Epithelial cell of esophagus (primary cell): ENCODE measurements at regions not wholly inside any gene's neighbourhood (a gene's known extent, or its start where the extent isn't known, plus 50 kb on each side); places are given as distances from the start of the nearest gene placed in this dataset.

Source experiments
- DNase-seq: peaks from one replicate; pipeline ENCODE4 v3.0.0; 2010; ENCODE audit warnings: low read depth
- H3K4me3 ChIP-seq: 2 replicates; pipeline ENCODE4 v1.5.1; 2011; ENCODE audit warnings: mild to moderate bottlenecking, low read length, control low read depth
- CTCF ChIP-seq: IDR thresholded peaks from 2 replicates; pipeline ENCODE4 v1.5.1; 2011; ENCODE audit warnings: low read depth, mild to moderate bottlenecking, low read length, control low read depth, inconsistent platforms; ENCODE audit not compliant: insufficient read depth; ENCODE audit errors: missing control alignments

GRCh38 chr16:9484881-9485280 lies 393.4 kb downstream of the HAPSTR1 start:
- H3K4me3 ChIP-seq: no peak overlapping the region
- DNase-seq: no peak
- no peak for TF ChIP-seq CTCF

GRCh38 chr16:9489835-9490467 lies 398.5 kb downstream of the HAPSTR1 start:
- TF ChIP-seq CTCF: no peak
- no peak for DNase-seq
- no peak overlapping the region for H3K4me3 ChIP-seq

GRCh38 chr16:9495824-9496223 lies 404.4 kb downstream of the HAPSTR1 start:
- TF ChIP-seq CTCF: no peak
- H3K4me3 ChIP-seq: no peak overlapping the region
- no peak for DNase-seq

- no peak overlapping the region for H3K4me3 ChIP-seq
- TF ChIP-seq CTCF: no peak
- no peak for DNase-seq
Observed at GRCh38 chr16:9497750-9498149, 406.3 kb downstream of the HAPSTR1 start.

DNA sequence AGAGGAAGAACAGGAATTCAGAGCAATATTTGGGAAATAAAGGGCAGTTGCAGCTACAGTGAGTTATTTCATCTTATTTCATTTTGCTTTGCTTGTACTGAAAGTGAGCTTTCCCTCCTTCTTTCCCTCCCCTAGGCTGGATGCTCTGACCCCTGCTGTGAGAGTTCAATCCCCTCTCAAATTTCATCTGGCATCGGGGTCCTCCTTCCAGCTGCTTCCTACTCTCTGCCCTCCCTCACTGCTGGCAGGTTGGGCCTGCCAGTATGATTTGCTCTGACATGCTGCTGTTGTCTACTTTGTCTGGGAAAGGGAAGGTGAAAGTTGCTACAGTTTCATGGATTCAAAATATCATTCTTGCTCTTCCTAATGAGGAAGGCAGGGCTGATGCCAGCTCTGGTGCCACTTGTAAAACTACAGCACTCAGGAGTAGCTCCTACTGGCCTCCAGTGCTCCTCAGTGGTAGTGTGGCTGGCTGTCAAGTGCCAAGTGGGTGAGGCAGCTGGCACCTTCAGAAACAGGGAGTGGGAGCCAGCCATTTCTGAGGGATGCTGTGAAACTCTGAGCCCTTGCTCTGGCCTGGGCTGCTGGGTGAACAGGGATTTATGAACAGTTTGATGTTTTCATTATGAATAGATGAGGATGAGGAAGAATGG lies 408.6 kb downstream of the HAPSTR1 start:
- DNase-seq: no peak
- H3K4me3 ChIP-seq: no peak overlapping the region
- TF ChIP-seq CTCF: no peak

GRCh38 chr16:9500872-9501271 lies 409.4 kb downstream of the HAPSTR1 start:
- TF ChIP-seq CTCF: no peak
- H3K4me3 ChIP-seq: no peak overlapping the region
- no peak for DNase-seq
